T47D (cell line): ENCODE measurements at regions not wholly inside any gene's neighbourhood (a gene's known extent, or its start where the extent isn't known, plus 50 kb on each side); places are given as distances from the start of the nearest gene placed in this dataset.
A peak's percentile ranks its signal among the peaks of the same experiment; 100 is the strongest.

Experiments used
- DNase-seq, 2 experiments: peaks; one replicate each; pipeline versions ENCODE4 v3.0.0 to v3.0.0-alpha.2; 2011 to 2012; ENCODE audit warnings: low read depth in 1 of 2, low spot score in 1 of 2
- JUND ChIP-seq: IDR thresholded peaks from 2 replicates; pipeline ENCODE4 v1.6.1; 2012; ENCODE audit warnings: low read depth
- in situ Hi-C: cut with HindIII; loops from 2 replicates; pipeline ENCODE4 v1.10.0; 2016; ENCODE audit warnings: low sequenced_read_pairs, low pct_unique_long_range_greater_than_20kb

DNA sequence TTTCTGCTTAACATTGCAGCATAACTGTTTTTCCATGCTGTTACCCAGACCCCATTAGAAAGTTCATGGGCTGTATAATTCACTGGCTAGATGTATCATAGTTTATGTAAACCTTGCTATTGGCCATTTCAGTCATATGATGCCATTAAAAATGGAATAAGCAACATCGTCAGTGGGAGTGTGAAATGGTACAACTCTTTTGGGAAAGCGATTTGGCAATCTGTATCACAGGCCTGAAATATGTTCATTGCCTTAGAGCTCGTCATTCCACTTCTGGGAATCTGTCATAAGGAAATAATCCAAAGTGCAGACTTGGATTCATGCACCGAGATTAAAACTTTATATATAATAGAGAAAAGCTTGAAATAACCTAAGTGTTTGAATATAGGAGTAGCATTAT is 77.9 kb upstream of the KLF4 start:
- no peak for DNase-seq
- TF ChIP-seq JUND = no peak
- in situ Hi-C loops = no loop called here

DNA sequence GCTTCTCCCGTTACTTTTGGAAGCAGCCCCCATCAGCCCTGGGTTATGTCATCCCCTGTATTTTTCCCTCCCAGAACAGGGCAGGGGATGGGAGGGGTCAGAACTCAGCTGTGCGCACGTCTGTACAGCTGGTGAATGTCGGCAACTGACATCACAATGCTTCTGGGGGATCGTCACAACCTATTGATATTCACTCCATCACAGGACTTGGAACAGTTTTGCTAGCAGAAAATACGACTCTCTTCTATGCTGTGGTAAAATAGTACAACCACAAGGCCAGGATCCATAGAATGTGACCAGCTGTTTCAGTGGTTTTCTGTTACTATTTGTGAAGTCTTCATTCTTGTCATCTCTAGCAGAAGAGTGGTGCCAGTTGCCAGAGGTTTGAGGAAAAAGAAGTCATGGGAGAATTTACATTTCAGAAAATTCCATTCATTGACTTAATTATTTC is 77.1 kb upstream of the KLF4 start:
- no peak for TF ChIP-seq JUND
- in situ Hi-C loops = no loop called here
- DNase-seq = no peak

DNA sequence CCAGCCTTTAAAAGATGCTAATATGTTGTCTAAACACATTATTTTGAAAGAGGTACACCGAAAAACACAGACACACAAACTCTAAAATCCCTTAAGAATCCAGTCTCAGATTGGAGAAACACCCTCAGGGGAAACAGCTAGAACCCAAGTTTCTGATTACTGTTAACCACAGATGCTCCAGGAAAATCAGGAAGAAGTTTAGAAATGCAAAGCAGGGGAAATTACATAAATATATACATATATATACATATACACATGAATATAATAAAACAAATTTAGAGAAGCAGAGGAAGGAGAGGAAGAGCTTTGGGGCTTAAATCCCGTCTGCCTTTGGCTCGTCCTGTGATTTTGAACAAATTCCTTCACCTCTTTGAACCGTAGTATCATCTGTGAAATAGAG is 73.2 kb upstream of the KLF4 start:
- TF ChIP-seq JUND = no peak
- DNase-seq = no peak
- in situ Hi-C loops = no loop called here

DNA sequence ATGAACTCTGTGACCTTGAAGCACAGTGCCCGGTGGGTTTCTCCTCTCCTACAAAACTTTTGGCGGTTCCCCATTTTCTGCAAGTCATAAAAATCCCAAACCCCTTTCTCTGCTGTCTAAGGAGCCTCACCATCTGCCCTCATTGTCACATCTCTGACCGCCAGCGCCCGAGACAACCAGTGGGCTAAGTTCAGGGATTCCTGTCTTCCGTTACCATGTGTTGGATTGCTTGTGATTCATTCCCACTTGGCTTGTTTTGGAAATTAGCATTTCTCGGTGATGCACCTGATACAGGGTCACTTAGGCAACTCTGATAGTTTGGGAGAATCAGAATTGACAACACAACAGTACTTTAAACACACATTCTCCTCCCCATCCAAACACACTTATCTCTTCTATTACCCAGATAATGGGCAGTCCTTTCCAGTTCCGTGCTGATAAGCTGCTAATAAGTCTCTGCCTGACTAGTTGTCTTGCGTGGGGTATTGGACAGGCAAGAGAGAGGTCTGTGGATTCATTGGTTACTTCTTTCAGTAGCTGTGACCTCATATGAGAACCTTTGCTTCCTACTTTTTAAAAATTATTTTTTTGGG is 70.0 kb upstream of the KLF4 start:
- DNase-seq = no peak
- no peak for TF ChIP-seq JUND
- in situ Hi-C loops = no loop called here

DNA sequence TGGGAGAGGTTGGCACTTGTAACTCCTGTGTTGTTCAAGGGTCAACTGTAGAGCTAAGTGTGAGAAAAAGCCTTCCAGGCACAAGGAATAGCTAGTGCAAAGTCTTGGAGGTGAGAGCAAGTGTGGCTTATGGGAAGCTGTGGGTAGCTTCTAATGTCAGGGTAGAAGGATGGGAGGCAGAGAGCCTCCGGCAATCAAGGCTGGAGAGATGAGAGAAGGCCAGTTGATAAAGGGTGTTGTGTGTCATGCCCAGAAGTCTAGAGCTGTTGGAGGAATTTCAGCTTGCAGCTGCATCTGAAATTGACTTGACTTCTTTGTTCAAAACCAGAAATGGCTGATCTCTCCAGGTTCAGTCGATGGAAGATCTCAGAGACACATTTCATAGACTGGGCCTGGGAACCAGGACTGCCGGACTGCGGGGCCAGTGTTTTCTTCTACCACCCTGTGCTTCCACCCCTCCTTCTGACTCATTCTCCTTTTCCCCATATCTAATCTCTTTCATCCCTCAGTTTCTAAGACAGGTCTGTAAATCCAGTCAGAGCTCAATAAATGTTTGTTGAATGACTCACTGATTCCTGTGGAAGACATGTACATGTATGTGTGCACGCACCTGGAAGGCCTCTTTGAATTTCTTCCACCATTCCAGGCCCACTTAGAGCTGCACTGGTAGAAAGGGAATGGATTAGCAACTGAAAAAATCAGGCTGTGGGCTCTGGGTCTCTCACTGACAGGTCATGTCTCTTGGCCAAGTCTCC is 67.8 kb upstream of the KLF4 start:
- TF ChIP-seq JUND = no peak
- in situ Hi-C loops = no loop called here
- no peak for DNase-seq

DNA sequence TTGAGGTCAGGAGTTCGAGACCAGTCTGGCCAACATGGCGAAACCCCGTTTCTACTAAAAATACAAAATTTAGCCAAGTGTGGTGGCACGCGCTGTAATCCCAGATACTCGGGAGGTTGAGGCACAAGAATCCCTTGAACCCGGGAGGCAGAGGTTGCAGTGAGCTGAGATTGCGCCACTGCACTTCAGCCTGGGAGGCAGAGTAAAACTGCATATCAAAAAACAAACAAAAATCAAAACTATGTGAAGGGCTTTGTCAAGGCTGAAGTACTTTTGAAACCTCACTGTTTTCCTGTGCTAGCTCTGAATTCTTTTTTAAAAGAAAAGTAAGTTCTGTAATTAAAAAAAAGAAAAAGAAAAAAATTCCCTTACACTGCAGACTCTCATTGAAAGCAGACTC is 65.1 kb upstream of the KLF4 start:
- no peak for DNase-seq
- in situ Hi-C loops = no loop called here
- no peak for TF ChIP-seq JUND

DNA sequence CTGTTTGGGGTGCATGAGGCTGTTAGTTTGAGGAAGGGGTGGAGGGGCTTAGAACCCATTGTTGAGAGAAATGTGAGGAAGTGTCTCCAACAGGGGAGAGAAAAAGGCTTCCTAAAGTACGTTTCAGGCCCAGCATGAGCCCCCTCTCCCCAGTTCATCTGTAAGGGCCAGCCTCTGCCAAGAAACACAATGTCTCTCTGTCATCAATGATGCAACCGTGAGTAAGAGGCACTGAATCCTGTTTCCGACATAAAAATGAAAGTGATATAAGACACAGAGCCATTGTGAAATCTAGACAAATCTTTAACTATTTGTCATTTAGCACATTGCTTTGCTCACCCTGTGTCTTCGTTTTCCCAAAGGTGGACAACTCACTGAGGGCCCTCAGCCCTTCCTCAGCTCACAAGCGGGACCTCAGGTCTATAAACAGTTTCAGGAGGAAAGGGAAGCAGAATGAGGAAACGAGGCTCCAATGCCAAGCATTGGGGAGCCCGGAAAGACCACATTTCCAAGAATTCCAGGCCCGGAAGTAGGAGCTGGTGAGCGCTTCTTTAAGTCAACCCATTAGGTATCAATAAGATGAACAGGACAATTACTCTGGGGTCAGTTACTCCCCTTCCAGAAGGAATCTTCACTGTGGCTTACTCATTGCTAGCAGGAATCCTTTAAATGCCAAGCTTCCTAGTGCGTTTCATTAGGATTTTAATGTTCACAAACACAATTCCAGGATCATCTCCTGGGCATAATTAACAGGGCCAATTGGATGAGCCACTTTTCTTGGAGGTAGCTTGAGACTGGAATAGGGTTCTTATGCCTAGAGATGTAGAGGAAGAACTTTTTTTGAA is 59.0 kb upstream of the KLF4 start:
- DNase-seq = peak in 1 of 2 experiments; percentile 31
- no peak for TF ChIP-seq JUND

DNA sequence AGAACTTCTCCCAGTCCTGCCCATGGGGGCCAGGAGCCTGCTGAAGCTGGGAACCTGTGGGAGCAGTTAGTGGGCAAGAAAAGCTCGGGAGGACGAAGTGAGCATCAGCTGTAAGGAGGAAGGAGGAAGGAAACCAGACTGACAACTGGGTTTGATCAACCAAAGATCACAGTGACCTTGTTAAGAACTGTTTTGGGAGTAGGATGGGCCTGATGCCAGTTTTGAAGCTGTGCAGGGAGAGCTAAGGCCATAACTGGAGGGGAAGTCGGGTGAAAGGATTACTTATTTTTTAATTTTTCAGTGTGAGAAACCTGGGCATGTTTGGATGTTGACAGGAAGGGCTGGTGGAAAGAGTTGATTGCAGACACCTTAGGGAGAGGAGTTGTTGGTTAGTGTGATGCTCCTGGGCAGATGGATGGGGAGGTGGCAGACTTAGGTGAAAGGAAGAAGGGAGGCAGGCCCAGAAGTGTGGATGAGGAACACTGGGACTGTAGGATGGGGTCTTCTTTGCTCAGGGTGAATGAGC is 58.3 kb upstream of the KLF4 start:
- DNase-seq = peak in 1 of 2 experiments; percentile 28
- in situ Hi-C loops = no loop called here
- no peak for TF ChIP-seq JUND

More for the DNA sequence above, 59.0 kb upstream of the KLF4 start:
- in situ Hi-C loops = no loop called here

DNA sequence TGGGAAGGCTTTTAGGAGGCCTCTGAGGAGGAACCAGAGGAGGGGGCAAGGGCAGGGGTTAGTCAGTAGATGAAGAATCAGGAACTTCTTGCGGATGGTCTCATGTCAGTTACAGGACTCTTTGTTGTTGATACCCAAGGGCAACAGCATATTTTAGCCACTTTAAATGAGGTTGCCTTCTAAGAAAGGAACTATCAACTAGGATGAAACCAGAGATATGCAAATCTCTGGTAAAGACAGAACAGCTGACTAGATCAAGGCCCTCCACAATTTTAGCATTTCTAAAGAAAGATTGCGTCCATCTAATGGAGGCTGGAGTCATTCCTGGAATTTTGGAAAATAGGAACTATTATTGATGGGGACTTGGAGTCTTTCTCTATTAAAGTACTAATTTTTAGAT is 57.7 kb upstream of the KLF4 start:
- in situ Hi-C loops = no loop called here
- TF ChIP-seq JUND = no peak
- DNase-seq = no peak

DNA sequence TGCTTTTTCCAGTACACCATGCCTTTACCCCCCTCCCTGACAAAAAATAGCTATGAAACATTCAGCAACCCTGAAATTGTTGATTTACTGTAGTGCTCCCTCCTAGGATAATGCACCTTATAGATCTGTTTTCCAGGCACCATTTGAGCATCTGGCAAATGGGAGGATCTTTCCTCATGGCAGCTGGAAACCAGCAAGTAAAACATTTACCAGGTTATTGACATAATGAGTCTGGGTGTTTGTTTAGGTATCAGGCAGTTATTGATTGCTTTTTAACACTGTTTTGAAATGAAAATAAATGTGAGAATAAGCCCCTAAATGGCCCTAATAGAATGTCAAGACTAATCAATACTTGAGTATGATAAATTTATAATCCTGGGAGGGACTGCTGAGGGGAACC is 57.3 kb upstream of the KLF4 start:
- DNase-seq = no peak
- in situ Hi-C loops = no loop called here
- no peak for TF ChIP-seq JUND

DNA sequence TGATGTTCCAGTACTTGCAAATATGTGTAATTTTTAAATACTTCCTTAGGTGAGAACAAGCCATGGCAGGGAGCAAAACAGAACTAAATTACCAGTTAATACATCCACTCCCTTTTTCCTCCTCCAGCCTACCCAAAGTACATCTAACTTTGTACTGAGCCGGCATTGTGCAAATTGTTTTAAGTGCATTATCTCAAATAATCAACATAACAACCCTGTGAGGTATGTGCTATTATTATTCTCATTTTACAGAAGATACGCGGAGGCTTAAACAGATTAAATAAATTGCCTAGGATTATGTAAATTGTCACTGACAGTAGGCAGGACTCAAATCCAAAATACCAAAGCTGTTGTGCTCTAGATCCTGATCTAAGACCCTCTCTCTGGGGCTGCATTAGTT is 55.5 kb upstream of the KLF4 start:
- TF ChIP-seq JUND = no peak
- DNase-seq = no peak
- in situ Hi-C loops = no loop called here

DNA sequence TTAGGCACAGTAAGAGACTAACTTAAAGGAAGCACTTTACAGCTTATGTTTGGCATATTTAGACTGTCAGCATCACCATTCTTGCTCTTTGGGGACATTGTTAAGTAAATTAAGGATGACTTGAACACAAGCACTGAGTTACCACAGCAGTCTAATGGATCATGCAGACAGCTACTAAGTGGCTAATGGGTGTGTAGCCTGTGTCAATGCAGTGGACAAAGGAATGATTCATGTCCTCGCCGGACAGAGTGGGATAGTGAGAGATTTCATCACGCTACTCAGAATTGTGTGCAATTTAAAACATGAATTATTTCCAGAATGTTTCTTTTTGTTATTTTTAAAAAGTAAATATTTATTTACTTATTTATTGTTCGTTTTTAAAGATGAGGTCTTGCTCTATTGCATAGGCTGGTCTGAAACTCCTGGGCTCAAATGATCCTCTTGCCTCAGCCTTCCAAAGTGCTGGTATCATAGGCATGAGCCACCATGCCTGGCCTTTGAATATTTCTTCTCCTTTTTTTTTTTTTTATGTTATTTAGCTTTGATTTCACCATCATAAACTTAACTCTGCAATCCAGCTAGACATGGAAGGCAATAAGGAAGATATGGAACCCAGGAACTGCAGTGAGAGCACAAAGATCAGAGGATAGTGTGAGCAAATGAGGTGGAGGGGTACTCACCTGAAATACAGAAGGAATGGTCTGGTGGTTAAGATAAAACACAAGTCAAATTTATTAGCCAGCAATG is 53.0 kb upstream of the KLF4 start:
- DNase-seq = no peak
- in situ Hi-C loops = no loop called here
- TF ChIP-seq JUND = no peak

DNA sequence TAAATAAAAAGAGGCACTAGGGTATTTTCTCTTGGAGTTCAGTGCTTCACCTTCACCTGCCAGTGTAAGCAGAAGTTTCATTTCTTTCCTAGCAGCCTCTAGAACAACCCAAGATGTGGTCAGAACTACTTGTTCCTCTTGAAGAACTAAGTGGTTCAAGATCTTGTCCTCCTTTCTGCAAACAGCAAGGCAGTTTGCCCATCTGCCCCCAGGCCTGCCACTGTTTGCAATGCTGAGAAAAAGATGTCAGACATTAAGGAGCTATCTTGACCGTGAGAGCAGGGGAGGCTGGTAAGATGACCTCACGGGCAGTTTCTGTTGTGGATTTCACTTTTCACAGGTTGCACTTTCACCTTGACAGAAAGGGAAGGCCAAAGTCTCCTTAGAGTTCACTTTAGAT is 52.0 kb upstream of the KLF4 start:
- TF ChIP-seq JUND = no peak
- in situ Hi-C loops = no loop called here
- DNase-seq = peak in 1 of 2 experiments; percentile 80
